ENCODE measurements at regions not wholly inside any gene's neighbourhood (a gene's known extent, or its start where the extent isn't known, plus 50 kb on each side); places are given as distances from the start of the nearest gene placed in this dataset.

DNA sequence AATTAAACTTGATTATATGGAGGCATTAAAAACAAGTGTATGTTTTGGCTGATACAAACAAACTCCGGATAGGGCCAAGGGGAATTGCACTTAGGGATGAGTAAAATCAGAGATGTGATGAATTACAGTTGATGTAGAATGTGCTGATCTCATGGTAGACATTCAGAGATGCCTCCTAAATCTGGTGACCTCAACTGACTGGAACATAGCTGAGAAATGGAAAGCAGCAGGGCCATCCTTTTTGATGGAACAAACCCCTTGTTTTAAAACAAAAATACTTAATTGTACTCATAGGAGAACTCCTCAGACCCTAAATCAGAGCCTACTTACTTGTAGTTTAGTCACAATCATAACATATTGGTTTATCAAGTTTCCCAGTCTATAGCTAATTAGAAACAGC, 122.8 kb downstream of the C12orf75 start:
- H2AFZ ChIP-seq (ENCODE audit: low read depth, low read length, severe bottlenecking): no peak overlapping the region
- H3K4me2 ChIP-seq (ENCODE audit: low read depth, low read length, poor library complexity, severe bottlenecking): no peak overlapping the region
- H3K79me2 ChIP-seq (ENCODE audit: insufficient read depth, low read length): no peaks in the 10 kb centered on the region
- H3K4me3 ChIP-seq (ENCODE audit: insufficient read depth, low read length, poor library complexity, severe bottlenecking): no peak overlapping the region
- H3K36me3 ChIP-seq (ENCODE audit: low read length): no peaks in the 10 kb centered on the region
- H3F3A ChIP-seq (ENCODE audit: insufficient read depth): no peaks in the 10 kb centered on the region
- H3K27ac ChIP-seq (ENCODE audit: low read depth, low read length): no peak overlapping the region
- no peaks in the 10 kb centered on the region for H3K27me3 ChIP-seq (ENCODE audit: low read length)
- no peak overlapping the region for H3K9ac ChIP-seq (ENCODE audit: low read length)
- no peaks in the 10 kb centered on the region for H3K9me2 ChIP-seq (replicated peaks; ENCODE audit: insufficient read depth, low read length)
- TF ChIP-seq EZH2phosphoT487 (conservative IDR thresholded peaks at IDR 0.05; ENCODE audit: low read length): no peak
- TF ChIP-seq CTCF (IDR thresholded peaks at IDR 0.05; ENCODE audit: insufficient read depth, low read length, poor library complexity, severe bottlenecking): no peak
- H3K9me3 ChIP-seq (ENCODE audit: insufficient read depth, low read length): no peaks in the 10 kb centered on the region
- H4K20me1 ChIP-seq (ENCODE audit: low read depth, low read length): no peaks in the 10 kb centered on the region

DNA sequence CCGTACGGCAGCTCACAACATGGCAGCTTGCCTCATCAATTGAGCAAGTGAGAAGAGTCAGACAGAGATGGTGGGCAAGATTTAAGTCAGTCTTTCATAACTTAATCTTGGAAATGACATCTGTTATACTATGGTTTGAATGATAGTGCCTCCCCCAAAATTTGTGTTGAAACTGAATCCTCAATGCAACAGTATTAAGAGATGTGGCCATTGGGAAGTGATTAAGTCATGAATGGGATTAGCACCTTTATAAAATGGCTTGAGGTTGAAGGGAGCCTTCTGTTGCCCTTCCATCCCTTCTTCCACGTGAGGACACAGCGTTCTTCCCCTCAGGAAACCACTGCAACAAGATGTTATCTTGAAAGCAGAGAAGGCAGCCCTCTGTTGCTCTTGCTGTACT, 124.2 kb downstream of the C12orf75 start:
- Histone ChIP-seq H3K79me2 (ENCODE audit: insufficient read depth, low read length) (no peaks in the 10 kb centered on the region), H3K9me3 (ENCODE audit: insufficient read depth, low read length) (no peaks in the 10 kb centered on the region), H3K9me2 (replicated peaks; ENCODE audit: insufficient read depth, low read length) (no peaks in the 10 kb centered on the region), H4K20me1 (ENCODE audit: low read depth, low read length) (no peaks in the 10 kb centered on the region), H3K9ac (ENCODE audit: low read length) (no peak overlapping the region), H3K4me2 (ENCODE audit: low read depth, low read length, poor library complexity, severe bottlenecking) (no peak overlapping the region), H3K4me3 (ENCODE audit: insufficient read depth, low read length, poor library complexity, severe bottlenecking) (no peak overlapping the region), H3K27ac (ENCODE audit: low read depth, low read length) (no peak overlapping the region), H3K27me3 (ENCODE audit: low read length) (no peaks in the 10 kb centered on the region), H3F3A (ENCODE audit: insufficient read depth) (no peaks in the 10 kb centered on the region), H3K36me3 (ENCODE audit: low read length) (no peaks in the 10 kb centered on the region), H2AFZ (ENCODE audit: low read depth, low read length, severe bottlenecking) (no peak overlapping the region)
- no peak for TF ChIP-seq EZH2phosphoT487 (conservative IDR thresholded peaks at IDR 0.05; ENCODE audit: low read length)
- no peak for TF ChIP-seq CTCF (IDR thresholded peaks at IDR 0.05; ENCODE audit: insufficient read depth, low read length, poor library complexity, severe bottlenecking)

GRCh38 chr12:105455261-105455660, 124.8 kb downstream of the C12orf75 start:
- TF ChIP-seq EZH2phosphoT487 (conservative IDR thresholded peaks at IDR 0.05; ENCODE audit: low read length): no peak
- TF ChIP-seq CTCF (IDR thresholded peaks at IDR 0.05; ENCODE audit: insufficient read depth, low read length, poor library complexity, severe bottlenecking): no peak
- Histone ChIP-seq H3K36me3 (ENCODE audit: low read length) (no peaks in the 10 kb centered on the region), H3K27ac (ENCODE audit: low read depth, low read length) (no peak overlapping the region), H3K27me3 (ENCODE audit: low read length) (no peaks in the 10 kb centered on the region), H3K9me3 (ENCODE audit: insufficient read depth, low read length) (no peaks in the 10 kb centered on the region), H4K20me1 (ENCODE audit: low read depth, low read length) (no peaks in the 10 kb centered on the region), H3K9ac (ENCODE audit: low read length) (no peak overlapping the region), H3K9me2 (replicated peaks; ENCODE audit: insufficient read depth, low read length) (no peaks in the 10 kb centered on the region), H3K4me2 (ENCODE audit: low read depth, low read length, poor library complexity, severe bottlenecking) (no peak overlapping the region), H3K79me2 (ENCODE audit: insufficient read depth, low read length) (no peaks in the 10 kb centered on the region), H3F3A (ENCODE audit: insufficient read depth) (no peaks in the 10 kb centered on the region), H2AFZ (ENCODE audit: low read depth, low read length, severe bottlenecking) (no peak overlapping the region), H3K4me3 (ENCODE audit: insufficient read depth, low read length, poor library complexity, severe bottlenecking) (no peak overlapping the region)

DNA sequence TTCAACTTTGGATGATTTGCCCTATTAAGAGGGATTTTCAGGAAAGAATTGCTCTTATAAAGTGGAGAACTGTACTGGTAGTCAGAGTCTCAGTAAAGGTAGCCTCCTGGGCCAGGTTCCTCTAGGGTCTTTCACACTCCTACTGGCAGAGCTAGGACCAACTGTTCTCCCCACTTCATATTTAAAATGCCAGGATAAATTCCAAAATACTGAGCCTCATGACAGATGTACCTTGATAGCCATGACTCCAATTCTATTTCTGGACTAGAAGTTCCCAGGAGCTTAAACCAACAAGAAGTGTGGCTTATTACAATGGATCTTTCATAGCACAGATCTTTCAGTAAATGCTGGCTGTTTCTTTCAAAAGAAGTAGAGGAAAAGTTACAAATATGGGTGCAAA, 126.5 kb downstream of the C12orf75 start:
- H4K20me1 ChIP-seq (ENCODE audit: low read depth, low read length): no peaks in the 10 kb centered on the region
- no peaks in the 10 kb centered on the region for H3K79me2 ChIP-seq (ENCODE audit: insufficient read depth, low read length)
- no peaks in the 10 kb centered on the region for H3F3A ChIP-seq (ENCODE audit: insufficient read depth)
- H3K4me3 ChIP-seq (ENCODE audit: insufficient read depth, low read length, poor library complexity, severe bottlenecking): no peak overlapping the region
- H3K4me2 ChIP-seq (ENCODE audit: low read depth, low read length, poor library complexity, severe bottlenecking): no peak overlapping the region
- no peaks in the 10 kb centered on the region for H3K9me3 ChIP-seq (ENCODE audit: insufficient read depth, low read length)
- no peaks in the 10 kb centered on the region for H3K9me2 ChIP-seq (replicated peaks; ENCODE audit: insufficient read depth, low read length)
- TF ChIP-seq EZH2phosphoT487 (conservative IDR thresholded peaks at IDR 0.05; ENCODE audit: low read length): no peak
- TF ChIP-seq CTCF (IDR thresholded peaks at IDR 0.05; ENCODE audit: insufficient read depth, low read length, poor library complexity, severe bottlenecking): no peak
- H3K36me3 ChIP-seq (ENCODE audit: low read length): no peaks in the 10 kb centered on the region
- no peak overlapping the region for H2AFZ ChIP-seq (ENCODE audit: low read depth, low read length, severe bottlenecking)
- no peak overlapping the region for H3K9ac ChIP-seq (ENCODE audit: low read length)
- no peak overlapping the region for H3K27ac ChIP-seq (ENCODE audit: low read depth, low read length)
- no peaks in the 10 kb centered on the region for H3K27me3 ChIP-seq (ENCODE audit: low read length)
